ENCODE measurements at regions not wholly inside any gene's neighbourhood (a gene's known extent, or its start where the extent isn't known, plus 50 kb on each side); places are given as distances from the start of the nearest gene placed in this dataset.

DNA sequence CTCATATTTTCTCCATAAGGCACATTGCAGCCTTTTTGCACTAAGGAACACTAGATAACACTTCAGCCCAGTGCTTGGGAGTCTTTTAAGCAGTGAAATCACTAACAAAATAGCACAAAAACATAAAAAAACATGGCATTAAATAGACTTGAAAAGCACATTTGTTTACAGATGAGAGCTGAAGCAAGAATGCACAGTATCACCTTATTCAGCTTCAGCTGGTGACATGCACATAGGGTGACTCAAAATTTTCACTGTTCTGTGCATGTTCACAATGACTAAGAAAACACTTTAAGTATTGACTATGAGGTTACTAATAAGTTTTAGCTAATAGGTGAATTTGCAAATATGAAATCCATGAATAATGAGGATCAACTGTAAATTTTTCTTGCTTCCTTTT is 293.9 kb upstream of the TARS1 start:
- ATAC-seq (no peak), DNase-seq (no peak)
- TF ChIP-seq CTCF (IDR thresholded peaks at IDR 0.05) = no peak
- H3K36me3 ChIP-seq (ENCODE audit: low read depth) = no peaks in the 10 kb centered on the region
- intact Hi-C loops (cut with DNase I, micrococcal nuclease) = no loop called here
- no peaks in the 10 kb centered on the region for H3K9me3 ChIP-seq
- no peaks in the 10 kb centered on the region for H3K4me1 ChIP-seq (ENCODE audit: low read depth)
- H3K4me3 ChIP-seq = no peak overlapping the region

DNA sequence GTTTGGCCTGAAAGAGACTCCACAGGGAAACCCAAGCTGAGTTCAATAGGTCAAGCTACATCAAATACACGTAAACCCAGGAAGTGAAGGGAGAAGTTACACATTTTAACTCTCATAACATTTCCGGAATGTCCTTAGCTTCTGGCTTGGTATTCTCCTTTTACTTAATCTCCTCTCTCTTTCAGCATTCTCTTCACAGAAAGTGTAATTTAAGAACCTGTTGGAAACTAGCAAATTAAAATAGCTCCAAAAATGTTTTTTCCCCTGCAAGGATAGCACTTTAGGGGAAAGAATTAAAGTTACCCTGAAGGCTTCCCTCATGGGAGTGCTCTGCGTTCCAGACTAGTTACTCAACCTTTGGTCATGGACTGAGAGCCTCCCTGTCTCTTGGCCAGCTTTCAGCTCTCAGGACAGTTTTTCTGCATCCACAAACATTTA is 292.7 kb upstream of the TARS1 start:
- H3K36me3 ChIP-seq (ENCODE audit: low read depth) = no peaks in the 10 kb centered on the region
- intact Hi-C loops (cut with DNase I, micrococcal nuclease) = no loop called here
- no peak for DNase-seq

GRCh38 chr5:33153372-33153771 is 287.4 kb upstream of the TARS1 start:
- no peak for TF ChIP-seq CTCF (IDR thresholded peaks at IDR 0.05)
- intact Hi-C loops (cut with DNase I, micrococcal nuclease) = no loop called here
- H3K36me3 ChIP-seq (ENCODE audit: low read depth) = no peaks in the 10 kb centered on the region
- DNase-seq (no peak), ATAC-seq (no peak)
- no peaks in the 10 kb centered on the region for H3K9me3 ChIP-seq
- no peak overlapping the region for H3K4me3 ChIP-seq
- H3K4me1 ChIP-seq (ENCODE audit: low read depth) = no peaks in the 10 kb centered on the region

More for the DNA sequence above, 292.7 kb upstream of the TARS1 start:
- Histone ChIP-seq H3K4me3 (no peak overlapping the region), H3K9me3 (no peaks in the 10 kb centered on the region), H3K4me1 (ENCODE audit: low read depth) (no peaks in the 10 kb centered on the region)
- ATAC-seq = no peak
- no peak for TF ChIP-seq CTCF (IDR thresholded peaks at IDR 0.05)

- ATAC-seq (no peak), DNase-seq (no peak)
- Histone ChIP-seq H3K4me3 (no peak overlapping the region), H3K36me3 (ENCODE audit: low read depth) (no peaks in the 10 kb centered on the region), H3K9me3 (no peaks in the 10 kb centered on the region), H3K4me1 (ENCODE audit: low read depth) (no peaks in the 10 kb centered on the region)
- intact Hi-C loops (cut with DNase I, micrococcal nuclease) = no loop called here
- no peak for TF ChIP-seq CTCF (IDR thresholded peaks at IDR 0.05)
These were observed 286.9 kb upstream of the TARS1 start for GRCh38 chr5:33153831-33154230.

- H3K4me1 ChIP-seq (ENCODE audit: low read depth) = no peaks in the 10 kb centered on the region
- no peak overlapping the region for H3K4me3 ChIP-seq
- no peak for TF ChIP-seq CTCF (IDR thresholded peaks at IDR 0.05)
- DNase-seq = no peak
- H3K9me3 ChIP-seq = no peaks in the 10 kb centered on the region
- intact Hi-C loops (cut with DNase I, micrococcal nuclease) = no loop called here
- ATAC-seq = no peak
- no peaks in the 10 kb centered on the region for H3K36me3 ChIP-seq (ENCODE audit: low read depth)
These were observed 279.9 kb upstream of the TARS1 start for GRCh38 chr5:33160871-33161270.

DNA sequence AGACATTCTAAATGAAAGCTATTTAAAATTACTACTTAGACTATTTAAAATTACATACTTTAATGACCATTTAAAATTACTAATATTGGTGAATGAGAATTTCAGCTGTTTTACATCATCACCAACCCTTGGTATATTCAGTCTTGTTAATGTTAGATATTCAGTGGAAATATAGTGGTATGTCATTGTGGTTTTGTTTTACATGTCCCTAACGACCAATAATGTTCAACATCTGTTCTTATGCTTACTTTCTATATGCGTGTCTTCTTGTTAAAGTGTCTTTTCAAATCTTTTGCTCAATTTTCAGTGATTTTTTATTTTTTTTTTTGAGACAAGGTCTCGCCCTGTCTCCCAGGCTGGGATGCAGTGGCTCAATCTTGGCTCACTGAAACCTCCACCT is 279.3 kb upstream of the TARS1 start:
- no peaks in the 10 kb centered on the region for H3K36me3 ChIP-seq (ENCODE audit: low read depth)
- intact Hi-C loops (cut with DNase I, micrococcal nuclease) = no loop called here
- DNase-seq = no peak
- no peak for TF ChIP-seq CTCF (IDR thresholded peaks at IDR 0.05)
- H3K9me3 ChIP-seq = no peaks in the 10 kb centered on the region
- H3K4me3 ChIP-seq = no peak overlapping the region
- ATAC-seq = no peak
- no peaks in the 10 kb centered on the region for H3K4me1 ChIP-seq (ENCODE audit: low read depth)
